Sigmoid colon (tissue), 3 donors: ENCODE measurements at regions not wholly inside any gene's neighbourhood (a gene's known extent, or its start where the extent isn't known, plus 50 kb on each side); places are given as distances from the start of the nearest gene placed in this dataset.

ENCODE experiments used
- POLR2A ChIP-seq, 2 donors: fragments of 450-650 bp; IDR thresholded peaks; one replicate each; pipeline ENCODE4 v1.6.1; 2016; ENCODE audit warnings: antibody characterized with exemption in 2 of 2, mild to moderate bottlenecking in 2 of 2, moderate library complexity in 2 of 2
- TF ChIP-seq, protein P1 (sequence below), 4 experiments: fragments of 450-650 bp in 3 of 4; fragments of 200-600 bp in 1 of 4; IDR thresholded peaks; one replicate each; pipeline ENCODE4 v1.5.1; 2016 to 2019; ENCODE audit warnings: antibody characterized with exemption in 4 of 4, mild to moderate bottlenecking in 3 of 4, moderate library complexity in 2 of 4

DNA sequence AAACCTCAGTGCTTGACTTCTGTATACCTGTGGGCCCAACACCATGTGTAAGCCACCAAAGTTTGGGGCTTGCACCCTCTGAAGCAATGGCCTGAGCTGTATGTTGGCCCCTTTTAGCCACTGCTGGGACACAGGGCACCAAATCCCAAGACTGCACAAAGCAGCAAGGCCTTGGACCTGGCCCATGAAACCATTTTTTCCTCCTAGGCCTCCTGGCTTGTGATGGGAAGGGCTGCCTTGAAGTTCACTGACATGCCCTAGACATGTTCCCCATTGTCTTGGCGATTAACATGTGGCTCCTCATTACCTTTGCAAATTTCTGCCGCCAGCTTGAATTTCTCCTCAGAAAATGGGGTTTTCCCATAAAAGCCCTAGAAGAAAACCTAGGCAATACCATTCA lies 345.5 kb downstream of the MLLT3 start:
- no peak for TF ChIP-seq POLR2A (IDR thresholded peaks at IDR 0.05)
- TF ChIP-seq, protein P1, sequence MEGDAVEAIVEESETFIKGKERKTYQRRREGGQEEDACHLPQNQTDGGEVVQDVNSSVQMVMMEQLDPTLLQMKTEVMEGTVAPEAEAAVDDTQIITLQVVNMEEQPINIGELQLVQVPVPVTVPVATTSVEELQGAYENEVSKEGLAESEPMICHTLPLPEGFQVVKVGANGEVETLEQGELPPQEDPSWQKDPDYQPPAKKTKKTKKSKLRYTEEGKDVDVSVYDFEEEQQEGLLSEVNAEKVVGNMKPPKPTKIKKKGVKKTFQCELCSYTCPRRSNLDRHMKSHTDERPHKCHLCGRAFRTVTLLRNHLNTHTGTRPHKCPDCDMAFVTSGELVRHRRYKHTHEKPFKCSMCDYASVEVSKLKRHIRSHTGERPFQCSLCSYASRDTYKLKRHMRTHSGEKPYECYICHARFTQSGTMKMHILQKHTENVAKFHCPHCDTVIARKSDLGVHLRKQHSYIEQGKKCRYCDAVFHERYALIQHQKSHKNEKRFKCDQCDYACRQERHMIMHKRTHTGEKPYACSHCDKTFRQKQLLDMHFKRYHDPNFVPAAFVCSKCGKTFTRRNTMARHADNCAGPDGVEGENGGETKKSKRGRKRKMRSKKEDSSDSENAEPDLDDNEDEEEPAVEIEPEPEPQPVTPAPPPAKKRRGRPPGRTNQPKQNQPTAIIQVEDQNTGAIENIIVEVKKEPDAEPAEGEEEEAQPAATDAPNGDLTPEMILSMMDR (IDR thresholded peaks at IDR 0.05): no peak
